ENCODE measurements at regions not wholly inside any gene's neighbourhood (a gene's known extent, or its start where the extent isn't known, plus 50 kb on each side); places are given as distances from the start of the nearest gene placed in this dataset.

GRCh38 chr6:26206868-26207801, 119.9 kb downstream of the HFE start:
- TF ChIP-seq CTCF (IDR thresholded peaks at IDR 0.05) (no peak), POLR2A (IDR thresholded peaks at IDR 0.05) (no peak)
